K562 (cell line): ENCODE measurements at regions not wholly inside any gene's neighbourhood (a gene's known extent, or its start where the extent isn't known, plus 50 kb on each side); places are given as distances from the start of the nearest gene placed in this dataset.

Experiments
- BRCA1 ChIP-seq, 2 experiments: fragments of 450-650 bp in 1 of 2; sonication (generic) in 1 of 2; formaldehyde crosslinking in 1 of 2; IDR thresholded peaks; 2 replicates each; pipeline versions ENCODE4 v1.5.0 to v1.6.1; 2017 to 2020; ENCODE audit warnings: mild to moderate bottlenecking in 1 of 2, missing genetic modification reagents in 1 of 2
- C11orf30 ChIP-seq: fragments of 450-650 bp; IDR thresholded peaks from 2 replicates; pipeline ENCODE4 v1.6.1; 2016; ENCODE audit warnings: low read depth, mild to moderate bottlenecking
- CEBPB ChIP-seq: fragments of 450-650 bp; IDR thresholded peaks from 2 replicates; pipeline ENCODE4 v1.6.1; 2016; ENCODE audit warnings: missing genetic modification characterization, missing compliant biosample characterization
- CEBPZ ChIP-seq: fragments of 150-350 bp; IDR thresholded peaks from 2 replicates; pipeline ENCODE4 v1.6.1; 2014; ENCODE audit warnings: low read depth, mild to moderate bottlenecking, low read length, borderline replicate concordance
- DACH1 ChIP-seq: fragments of 450-650 bp; IDR thresholded peaks from 2 replicates; pipeline ENCODE4 v1.6.1; 2018; ENCODE audit not compliant: partially characterized antibody
- HBP1 ChIP-seq: fragments of 450-650 bp; formaldehyde crosslinking; IDR thresholded peaks from 2 replicates; pipeline ENCODE4 v1.4.0; 2022; ENCODE audit warnings: missing genetic modification characterization
- HMGXB4 ChIP-seq: sonication (generic); formaldehyde crosslinking; IDR thresholded peaks from 2 replicates; pipeline ENCODE4 v1.8.1; 2023; ENCODE audit warnings: mild to moderate bottlenecking, missing genetic modification reagents
- HNRNPUL1 ChIP-seq: fragments of 200-400 bp; formaldehyde crosslinking; IDR thresholded peaks from 2 replicates; pipeline ENCODE4 v1.6.1; 2017; ENCODE audit warnings: low read length
- MTA2 ChIP-seq: fragments of 450-650 bp; IDR thresholded peaks from 2 replicates; pipeline ENCODE4 v1.6.1; 2016; ENCODE audit warnings: low read depth
- NFYB ChIP-seq: IDR thresholded peaks from 2 replicates; pipeline ENCODE4 v1.6.1; 2011; ENCODE audit warnings: mild to moderate bottlenecking, moderate library complexity; ENCODE audit not compliant: insufficient read length; ENCODE audit errors: extremely low read depth
- POLR2A ChIP-seq: fragments of 450-650 bp; conservative IDR thresholded peaks from 2 replicates; pipeline ENCODE4 v1.6.1; 2016
- PYGO2 ChIP-seq: fragments of 450-650 bp; IDR thresholded peaks from 2 replicates; pipeline ENCODE4 v1.6.1; 2016; ENCODE audit warnings: mild to moderate bottlenecking, missing genetic modification characterization, moderate library complexity, missing compliant biosample characterization
- U2AF2 ChIP-seq: fragments of 200-400 bp; formaldehyde crosslinking; optimal IDR thresholded peaks from 2 replicates; pipeline ENCODE3; 2017; ENCODE audit warnings: low read depth, mild to moderate bottlenecking, low read length
- XRCC4 ChIP-seq: IDR thresholded peaks from one replicate; pipeline ENCODE4 v1.6.1; 2011; ENCODE audit not compliant: insufficient read depth, insufficient read length; ENCODE audit errors: extremely low read depth
- ZFP1 ChIP-seq: fragments of 450-650 bp; formaldehyde crosslinking; IDR thresholded peaks from 2 replicates; pipeline ENCODE4 v1.4.0; 2020; ENCODE audit warnings: mild to moderate bottlenecking, mixed read lengths
- ZHX1 ChIP-seq: fragments of 150-350 bp; conservative IDR thresholded peaks from 2 replicates; pipeline ENCODE4 v1.6.1; 2014; ENCODE audit warnings: low read length
- ZKSCAN1 ChIP-seq: fragments of 150-350 bp; IDR thresholded peaks from 2 replicates; pipeline ENCODE4 v1.6.1; 2016; ENCODE audit warnings: low read depth, low read length
- ZNF77 ChIP-seq: fragments of 250-450 bp; sonication (Bioruptor Pico); IDR thresholded peaks from 2 replicates; pipeline ENCODE4 v1.5.0; 2020

DNA sequence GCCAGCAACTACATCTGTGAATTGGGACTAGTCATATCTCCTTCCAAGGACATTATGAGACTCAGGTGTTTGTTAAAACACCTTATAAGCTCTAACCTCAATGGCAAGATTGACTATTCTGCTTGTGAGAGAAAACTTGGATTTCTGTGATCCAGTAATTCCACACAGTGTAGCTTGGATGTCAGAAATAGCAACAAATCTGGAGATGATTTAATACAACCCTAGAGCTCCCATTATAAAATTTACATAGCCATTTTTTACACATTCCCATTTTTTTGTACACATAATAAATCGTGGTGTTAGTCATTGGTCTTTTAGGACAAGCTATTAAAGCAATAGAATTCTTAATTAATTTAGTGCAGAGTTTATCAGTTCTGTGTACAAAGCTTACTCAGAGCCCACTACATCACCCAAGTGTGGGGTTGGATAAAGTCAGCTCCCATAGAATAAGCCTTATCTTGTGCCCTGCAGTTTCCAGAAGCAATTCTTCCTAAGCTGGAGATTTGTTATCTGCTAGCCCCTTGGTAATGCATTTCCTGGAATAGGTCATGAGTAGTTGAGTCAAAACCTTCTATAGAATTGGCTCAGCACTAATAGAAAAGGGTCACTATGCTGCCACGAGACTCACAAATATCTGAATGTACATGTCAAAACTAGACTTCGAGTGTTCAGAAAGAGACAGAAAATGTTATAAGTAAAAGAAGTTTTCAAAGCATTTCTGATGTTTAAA is 434.0 kb upstream of the RUNX1 start (continued):
- no peak for TF ChIP-seq NFYB
- TF ChIP-seq HMGXB4 (CRISPR knock-in tag) = no peak
- peak; percentile 97 for TF ChIP-seq MTA2
- no peak; the same call in 1 of the 2 replicates for TF ChIP-seq C11orf30
- TF ChIP-seq ZFP1 (CRISPR knock-in tag) = no peak
- no peak for TF ChIP-seq BRCA1 (IDR thresholded peaks at IDR 0.05)
- no peak for TF ChIP-seq BRCA1 (CRISPR knock-in tag; IDR thresholded peaks at IDR 0.05)
- no peak for TF ChIP-seq ZHX1
- peak; percentile 95 for TF ChIP-seq DACH1
- TF ChIP-seq U2AF2 = no peak
- TF ChIP-seq CEBPZ = no peak
- no peak for TF ChIP-seq XRCC4
- TF ChIP-seq CEBPB = no peak
- no peak for TF ChIP-seq HNRNPUL1
- no peak for TF ChIP-seq ZNF77 (CRISPR knock-in tag)
- no peak for TF ChIP-seq PYGO2 (tag)
- no peak for TF ChIP-seq ZKSCAN1
- TF ChIP-seq POLR2A = no peak
- TF ChIP-seq HBP1 (CRISPR knock-in tag) = no peak
